ENCODE measurements at regions not wholly inside any gene's neighbourhood (a gene's known extent, or its start where the extent isn't known, plus 50 kb on each side); places are given as distances from the start of the nearest gene placed in this dataset.

- no peak overlapping the region for H3K23ac ChIP-seq (ENCODE audit: insufficient read length, low read depth, low read length)
- no peak for DNase-seq
- no peak overlapping the region for H3K9ac ChIP-seq (ENCODE audit: extremely low read depth, insufficient read length, low read length)
- no peaks in the 10 kb centered on the region for H3K27me3 ChIP-seq (ENCODE audit: insufficient read depth, low read length)
- H3K4ac ChIP-seq (ENCODE audit: low read depth, low read length), result no peak overlapping the region
- no peaks in the 10 kb centered on the region for H3K79me1 ChIP-seq (ENCODE audit: insufficient read depth, low read depth, low read length, poor library complexity, severe bottlenecking)
- no peak overlapping the region for H3T11ph ChIP-seq (ENCODE audit: low read length)
- H2AK5ac ChIP-seq (ENCODE audit: insufficient read length, low read length), result no peak overlapping the region
- H2BK5ac ChIP-seq (ENCODE audit: insufficient read length, low read length), result no peak overlapping the region
- H2BK15ac ChIP-seq (ENCODE audit: low read depth, low read length), result no peak overlapping the region
- H4K91ac ChIP-seq (ENCODE audit: insufficient read length, low read depth, low read length), result no peak overlapping the region
- no peak overlapping the region for H4K5ac ChIP-seq (ENCODE audit: insufficient read length, low read depth, low read length)
- Mint-ChIP-seq H3K9me3 (peaks cover 10 to 22% of the 10 kb centered on the region in 2 experiments), H3K36me3 (ENCODE audit: insufficient read depth in 1 of 3, low read depth in 3 of 3) (peaks cover 9 to 18% (median 14%) of the 10 kb centered on the region in 3 experiments), H3K27me3 (ENCODE audit: low read depth) (no peaks in the 10 kb centered on the region), H3K4me1 (no peaks in the 10 kb centered on the region; a peak in 1 of 4 replicates), H3K4me3 (no peak overlapping the region), H3K27ac (no peak overlapping the region)
- no peak overlapping the region for H3K18ac ChIP-seq (ENCODE audit: insufficient read length, low read depth, low read length)
- no peak overlapping the region for H2AFZ ChIP-seq (ENCODE audit: low read length)
- H4K20me1 ChIP-seq (ENCODE audit: control insufficient read depth, insufficient read depth, insufficient read length), result no peaks in the 10 kb centered on the region
- H3K14ac ChIP-seq (ENCODE audit: insufficient read depth, low read length), result no peak overlapping the region
- WGBS (ENCODE audit: extremely low coverage, insufficient read length, low lambda C conversion rate), result no CpG with 5 or more reads among the region's 3 CpGs
- H3K23me2 ChIP-seq (ENCODE audit: insufficient read length, low read depth, low read length, poor library complexity, severe bottlenecking), result no peaks in the 10 kb centered on the region
- H3K79me2 ChIP-seq (ENCODE audit: insufficient read depth, low read length), result no peaks in the 10 kb centered on the region
- TF ChIP-seq, protein P1, sequence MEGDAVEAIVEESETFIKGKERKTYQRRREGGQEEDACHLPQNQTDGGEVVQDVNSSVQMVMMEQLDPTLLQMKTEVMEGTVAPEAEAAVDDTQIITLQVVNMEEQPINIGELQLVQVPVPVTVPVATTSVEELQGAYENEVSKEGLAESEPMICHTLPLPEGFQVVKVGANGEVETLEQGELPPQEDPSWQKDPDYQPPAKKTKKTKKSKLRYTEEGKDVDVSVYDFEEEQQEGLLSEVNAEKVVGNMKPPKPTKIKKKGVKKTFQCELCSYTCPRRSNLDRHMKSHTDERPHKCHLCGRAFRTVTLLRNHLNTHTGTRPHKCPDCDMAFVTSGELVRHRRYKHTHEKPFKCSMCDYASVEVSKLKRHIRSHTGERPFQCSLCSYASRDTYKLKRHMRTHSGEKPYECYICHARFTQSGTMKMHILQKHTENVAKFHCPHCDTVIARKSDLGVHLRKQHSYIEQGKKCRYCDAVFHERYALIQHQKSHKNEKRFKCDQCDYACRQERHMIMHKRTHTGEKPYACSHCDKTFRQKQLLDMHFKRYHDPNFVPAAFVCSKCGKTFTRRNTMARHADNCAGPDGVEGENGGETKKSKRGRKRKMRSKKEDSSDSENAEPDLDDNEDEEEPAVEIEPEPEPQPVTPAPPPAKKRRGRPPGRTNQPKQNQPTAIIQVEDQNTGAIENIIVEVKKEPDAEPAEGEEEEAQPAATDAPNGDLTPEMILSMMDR (conservative IDR thresholded peaks at IDR 0.05), result no peak
- H3K4me2 ChIP-seq (ENCODE audit: insufficient read depth, insufficient read length, low read length), result no peak overlapping the region
- H3K27ac ChIP-seq (ENCODE audit: insufficient read length, low read depth, low read length), result no peak overlapping the region
- no peaks in the 10 kb centered on the region for H3K4me1 ChIP-seq (ENCODE audit: insufficient read depth, low read length)
- peaks cover 10% of the 10 kb centered on the region for H3K9me3 ChIP-seq (ENCODE audit: control insufficient read depth, low read depth, low read length)
- no peak overlapping the region for H2BK12ac ChIP-seq (ENCODE audit: insufficient read length, low read depth, low read length)
- no peak overlapping the region for H3K56ac ChIP-seq (ENCODE audit: insufficient read length, low read depth, low read length)
- no peak overlapping the region for H4K8ac ChIP-seq (replicated peaks; ENCODE audit: insufficient read length, low read depth, low read length)
- H2BK120ac ChIP-seq (ENCODE audit: low read depth, low read length, poor library complexity, severe bottlenecking), result no peak overlapping the region
- H2BK20ac ChIP-seq (ENCODE audit: low read depth, low read length, poor library complexity, severe bottlenecking), result no peak overlapping the region
Measured at GRCh38 chr1:191971447-191971846, 186.8 kb upstream of the RGS18 start.
